Cardiac fibroblast (primary cell): ENCODE measurements at regions not wholly inside any gene's neighbourhood (a gene's known extent, or its start where the extent isn't known, plus 50 kb on each side); places are given as distances from the start of the nearest gene placed in this dataset.

Experiments
- DNase-seq, 2 donors: peaks; one replicate each; pipeline versions ENCODE4 v3.0.0 to v3.0.0-alpha.2; 2010; ENCODE audit warnings: low read depth in 2 of 2
- H3K4me3 ChIP-seq, 2 donors: replicated peaks in 1 of 2; 1 replicate in 1 of 2; 2 replicates in 1 of 2; pipeline ENCODE4 v1.5.1; 2011; ENCODE audit warnings: low read depth in 2 of 2, low read length in 2 of 2, mild to moderate bottlenecking in 2 of 2, moderate library complexity in 1 of 2
- CTCF ChIP-seq: IDR thresholded peaks from one replicate; pipeline ENCODE4 v1.5.1; 2011; ENCODE audit warnings: low read depth, mild to moderate bottlenecking, low read length, inconsistent platforms

DNA sequence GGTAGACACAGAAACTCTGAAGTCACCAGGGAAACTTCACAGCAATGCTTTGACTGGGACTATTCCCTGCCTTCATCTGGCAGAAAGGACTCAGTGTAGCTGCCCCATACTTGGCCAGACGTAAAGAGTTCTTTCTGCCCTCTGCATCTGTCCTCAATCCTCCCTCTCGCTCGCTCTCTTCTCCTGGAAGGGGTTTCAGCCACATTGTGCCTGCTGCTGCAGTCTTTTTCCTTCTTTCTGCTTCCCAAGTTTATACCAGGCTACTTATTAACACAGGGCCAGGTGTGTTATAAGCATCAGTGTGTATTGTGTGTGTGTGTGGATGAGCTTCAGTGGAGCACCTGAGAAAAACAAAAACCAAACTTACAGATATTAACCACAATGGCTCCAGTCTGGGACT, 638.4 kb downstream of the ACTR3B start:
- no peak for TF ChIP-seq CTCF
- H3K4me3 ChIP-seq = no peak overlapping the region
- no peak for DNase-seq

GRCh38 chr7:153398370-153398769, 638.8 kb downstream of the ACTR3B start:
- DNase-seq = no peak
- TF ChIP-seq CTCF = no peak
- no peak overlapping the region for H3K4me3 ChIP-seq

DNA sequence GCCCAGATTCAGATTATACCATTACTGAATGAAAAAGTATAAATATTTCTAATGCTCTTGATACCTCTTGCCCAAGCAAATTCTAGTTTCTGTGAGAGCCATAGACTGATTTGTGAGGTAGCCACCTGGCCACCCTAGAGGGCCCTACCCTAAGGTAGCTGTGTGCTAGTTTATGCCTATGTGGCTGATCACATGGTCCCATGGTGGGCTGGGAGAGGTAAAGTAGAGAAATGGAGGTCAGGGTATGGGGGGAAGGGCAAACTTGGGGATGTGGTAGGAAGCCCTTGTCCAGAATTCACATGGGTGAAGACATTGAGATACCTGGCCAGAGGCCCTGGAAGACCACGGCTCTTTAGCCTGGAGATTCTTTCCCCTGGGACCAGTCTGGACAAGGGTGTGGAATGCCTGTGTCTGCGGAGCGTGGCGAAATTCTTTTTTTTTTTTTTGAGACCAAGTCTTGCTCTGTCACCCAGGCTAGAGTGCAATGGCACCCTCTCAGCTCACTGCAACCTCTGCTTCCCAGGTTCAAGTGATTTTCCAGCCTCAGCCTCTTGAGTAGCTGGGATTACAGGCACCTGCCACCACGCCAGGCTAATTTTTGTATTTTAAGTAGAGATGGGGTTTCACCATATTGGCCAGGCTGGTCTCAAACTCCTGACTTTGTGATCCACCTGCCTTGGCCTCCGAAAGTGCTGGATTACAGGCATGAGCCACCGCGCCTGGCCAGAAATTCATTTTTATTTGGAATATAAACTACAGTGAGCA, 639.4 kb downstream of the ACTR3B start:
- no peak overlapping the region for H3K4me3 ChIP-seq
- TF ChIP-seq CTCF = no peak
- DNase-seq = no peak

GRCh38 chr7:153399554-153399940, 640.0 kb downstream of the ACTR3B start:
- DNase-seq = no peak
- TF ChIP-seq CTCF = no peak
- H3K4me3 ChIP-seq = no peak overlapping the region

GRCh38 chr7:153400735-153401593, 641.4 kb downstream of the ACTR3B start:
- TF ChIP-seq CTCF = no peak

DNA sequence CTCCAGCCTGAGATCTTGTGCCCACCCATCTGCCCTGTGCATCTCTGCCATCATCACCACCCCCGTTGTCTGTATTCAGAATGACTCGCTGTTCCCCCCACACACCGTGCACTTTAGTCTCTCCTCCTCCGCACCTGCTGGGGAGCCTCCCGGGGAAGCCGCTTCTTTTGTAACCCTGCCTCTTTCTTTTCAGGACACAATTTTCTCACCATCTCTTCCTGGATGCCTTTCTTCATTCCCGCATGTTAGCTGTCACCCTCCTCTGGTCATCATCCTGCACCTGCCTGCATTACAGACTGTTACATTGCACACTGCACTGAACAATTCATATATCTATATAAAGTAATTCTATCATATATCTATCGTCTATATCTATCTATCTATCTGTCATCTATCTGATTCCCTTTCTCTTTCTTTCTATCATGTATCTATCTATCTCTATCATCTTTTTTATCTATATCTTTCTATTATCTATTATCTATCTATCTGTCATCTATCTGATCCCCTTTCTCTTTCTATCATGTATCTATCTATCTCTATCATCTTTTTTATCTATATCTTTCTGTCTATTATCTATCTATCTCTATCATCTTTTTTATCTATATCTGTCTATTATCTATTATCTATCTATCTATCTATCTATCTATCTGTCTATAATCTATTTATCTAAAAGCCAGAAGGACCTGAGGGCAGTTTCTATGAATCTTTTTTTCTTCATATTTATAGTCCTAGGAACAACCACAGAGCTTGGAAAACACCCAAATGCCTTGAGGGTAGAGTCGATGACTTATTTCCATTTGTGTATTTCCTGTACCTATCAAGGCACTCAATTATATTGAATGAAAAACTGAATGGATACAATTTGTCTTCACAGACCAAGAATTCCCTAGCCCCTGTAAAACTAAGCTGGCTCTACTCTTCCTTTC, 642.5 kb downstream of the ACTR3B start:
- no peak for DNase-seq
- no peak for TF ChIP-seq CTCF
- no peak overlapping the region for H3K4me3 ChIP-seq

More at GRCh38 chr7:153400735-153401593, 641.4 kb downstream of the ACTR3B start:
- H3K4me3 ChIP-seq = no peak overlapping the region
- no peak for DNase-seq
